HCT116 (cell line): ENCODE measurements at regions not wholly inside any gene's neighbourhood (a gene's known extent, or its start where the extent isn't known, plus 50 kb on each side); places are given as distances from the start of the nearest gene placed in this dataset.

Experiments
- ATAC-seq: fragments of 200-7000 bp; cut with Tn5 transposase; 2 replicates; pipeline ENCODE4 v1.9.1; 2020; ENCODE audit warnings: mild to moderate bottlenecking, moderate library complexity
- BruUV-seq: library from RNA; stranded (reverse); fragments of 400-500 nt; replicated peaks from 2 replicates; lab custom pipeline; 2021; lab: Mats Ljungman, UMichigan
- CTCF ChIA-PET: fragments of 300-600 bp; sonication (Branson Sonifier 250); formaldehyde crosslinking; loops from one replicate; lab custom pipeline; 2021; ENCODE audit warnings: antibody characterized with exemption; lab: Charles Lee
- POLR2A ChIA-PET: fragments of 300-600, 350-600 bp; sonication (Branson Sonifier 250); formaldehyde crosslinking; loops from one replicate; lab custom pipeline; 2021; ENCODE audit warnings: antibody characterized with exemption; lab: Charles Lee
- RAD21 ChIA-PET, 2 experiments: fragments of 300-600 bp; sonication (Branson Sonifier 250); formaldehyde crosslinking; loops; one replicate each; lab custom pipeline; 2023; ENCODE audit warnings: low total read pairs in 2 of 2; ENCODE audit not compliant: uncharacterized antibody in 2 of 2, unreplicated experiment in 2 of 2, low non-redundant PET in 1 of 2; lab: Charles Lee
- DNase-seq: peaks from one replicate; pipeline ENCODE4 v3.0.0-alpha.2; 2010; ENCODE audit warnings: low read depth, low spot score
- H2AFZ ChIP-seq: fragments of 200-600 bp; shearing (Covaris generic), sonication (generic); 2 replicates; pipeline ENCODE4 v1.6.1; 2017; ENCODE audit warnings: low read depth, mixed run types, mixed read lengths, antibody characterized with exemption, low read length; ENCODE audit not compliant: poor library complexity, severe bottlenecking
- H3K27ac ChIP-seq: 2 replicates; pipeline ENCODE4 v1.5.1; 2012; ENCODE audit warnings: low read depth, low read length
- H3K27me3 ChIP-seq: fragments of 200-600 bp; sonication (generic); 2 replicates; pipeline ENCODE4 v1.6.1; 2016; ENCODE audit warnings: mixed run types, low read length, mixed read lengths; ENCODE audit not compliant: insufficient read depth
- H3K36me3 ChIP-seq, 2 experiments: fragments of 200-500 bp in 1 of 2; fragments of 200-600 bp in 1 of 2; sonication (Bioruptor generic) in 1 of 2; sonication (generic) in 1 of 2; 2 replicates each; pipeline versions ENCODE4 v1.5.1 to v1.6.1; 2014 to 2016; ENCODE audit warnings: low read length in 2 of 2, inconsistent platforms in 1 of 2, mixed read lengths in 1 of 2, mixed run types in 1 of 2; ENCODE audit not compliant: insufficient read depth in 2 of 2, control insufficient read depth in 1 of 2
- H3K4me1 ChIP-seq, 2 experiments: fragments of 200-600 bp in 1 of 2; sonication (generic) in 1 of 2; 2 replicates each; pipeline versions ENCODE4 v1.5.1 to v1.6.1; 2012 to 2017; ENCODE audit warnings: low read length in 2 of 2, inconsistent platforms in 1 of 2, mild to moderate bottlenecking in 1 of 2, mixed read lengths in 1 of 2, mixed run types in 1 of 2, moderate library complexity in 1 of 2; ENCODE audit not compliant: insufficient read depth in 2 of 2, control insufficient read depth in 1 of 2
- H3K4me2 ChIP-seq: fragments of 200-600 bp; sonication (generic); 2 replicates; pipeline ENCODE4 v1.6.1; 2017; ENCODE audit warnings: mixed run types, low read length, mixed read lengths
- H3K4me3 ChIP-seq, 2 experiments: fragments of 200-600 bp in 1 of 2; sonication (generic) in 1 of 2; replicated peaks in 1 of 2; 2 replicates each; pipeline ENCODE4 v1.5.1; 2011 to 2016; ENCODE audit warnings: low read length in 2 of 2, control low read depth in 1 of 2, low read depth in 1 of 2, mild to moderate bottlenecking in 1 of 2, mixed read lengths in 1 of 2, mixed run types in 1 of 2
- H3K79me2 ChIP-seq: fragments of 200-600 bp; sonication (generic); 2 replicates; pipeline ENCODE4 v1.6.1; 2017; ENCODE audit warnings: mild to moderate bottlenecking, mixed run types, low read length, moderate library complexity, mixed read lengths; ENCODE audit not compliant: insufficient read depth
- H3K9ac ChIP-seq: fragments of 200-600 bp; sonication (generic); 2 replicates; pipeline ENCODE4 v1.6.1; 2016; ENCODE audit warnings: low read length, mixed read lengths
- H3K9me2 ChIP-seq: fragments of 200-600 bp; sonication (generic), shearing (Covaris generic); 2 replicates; pipeline ENCODE4 v1.6.1; 2017; ENCODE audit warnings: mixed run types, mild to moderate bottlenecking, moderate library complexity; ENCODE audit not compliant: insufficient read depth
- H3K9me3 ChIP-seq, 2 experiments: fragments of 200-500 bp in 1 of 2; fragments of 200-600 bp in 1 of 2; sonication (Bioruptor generic) in 1 of 2; sonication (generic) in 1 of 2; 2 replicates each; pipeline ENCODE4 v1.6.1; 2014 to 2017; ENCODE audit warnings: low read length in 2 of 2, mixed read lengths in 2 of 2, inconsistent platforms in 1 of 2, low read depth in 1 of 2, mild to moderate bottlenecking in 1 of 2, mixed run types in 1 of 2, moderate library complexity in 1 of 2; ENCODE audit not compliant: control insufficient read depth in 1 of 2, insufficient read depth in 1 of 2
- H4K20me1 ChIP-seq: fragments of 200-600 bp; sonication (generic), shearing (Covaris generic); 2 replicates; pipeline ENCODE4 v1.6.1; 2017; ENCODE audit warnings: mixed run types, mild to moderate bottlenecking, moderate library complexity; ENCODE audit not compliant: insufficient read depth
- CBX3 ChIP-seq: IDR thresholded peaks from 2 replicates; pipeline ENCODE4 v1.6.1; 2012; ENCODE audit warnings: low read depth
- CEBPB ChIP-seq: IDR thresholded peaks from 2 replicates; pipeline ENCODE4 v1.6.1; 2012; ENCODE audit warnings: low read depth
- EGR1 ChIP-seq: IDR thresholded peaks from 2 replicates; pipeline ENCODE4 v1.6.1; 2012; ENCODE audit warnings: low read depth
- ELF1 ChIP-seq: IDR thresholded peaks from 2 replicates; pipeline ENCODE4 v1.6.1; 2012; ENCODE audit warnings: low read depth, borderline replicate concordance
- EZH2 ChIP-seq: fragments of 200-600 bp; sonication (generic); IDR thresholded peaks from 2 replicates; pipeline ENCODE4 v1.6.1; 2017; ENCODE audit warnings: antibody characterized with exemption, mixed run types
- EZH2phosphoT487 ChIP-seq: fragments of 200-600 bp; IDR thresholded peaks from 2 replicates; pipeline ENCODE4 v1.6.1; 2018; ENCODE audit warnings: antibody characterized with exemption, borderline replicate concordance
- JUND ChIP-seq: IDR thresholded peaks from 2 replicates; pipeline ENCODE4 v1.6.1; 2012
- POLR2A ChIP-seq: IDR thresholded peaks from 2 replicates; pipeline ENCODE4 v1.7.0; 2011; ENCODE audit warnings: borderline replicate concordance; ENCODE audit not compliant: insufficient read depth, insufficient read length; ENCODE audit errors: extremely low read depth
- POLR2AphosphoS5 ChIP-seq: IDR thresholded peaks from 2 replicates; pipeline ENCODE4 v1.6.1; 2011; ENCODE audit warnings: mild to moderate bottlenecking, low read depth, low read length, moderate library complexity
- RAD21 ChIP-seq: IDR thresholded peaks from 2 replicates; pipeline ENCODE4 v1.6.1; 2012; ENCODE audit warnings: low read depth, mild to moderate bottlenecking
- SIN3A ChIP-seq: IDR thresholded peaks from 2 replicates; pipeline ENCODE4 v1.6.1; 2012; ENCODE audit warnings: low read depth
- SP1 ChIP-seq: IDR thresholded peaks from 2 replicates; pipeline ENCODE4 v1.6.1; 2012; ENCODE audit warnings: low read depth
- SRF ChIP-seq: IDR thresholded peaks from 2 replicates; pipeline ENCODE4 v1.6.1; 2012; ENCODE audit warnings: low read depth
- TCF7L2 ChIP-seq: IDR thresholded peaks from 2 replicates; pipeline ENCODE4 v1.7.0; 2011; ENCODE audit warnings: borderline replicate concordance, inconsistent platforms; ENCODE audit not compliant: insufficient read depth, insufficient read length; ENCODE audit errors: extremely low read depth
- ZNF274 ChIP-seq: fragments of 200-500 bp; sonication (Bioruptor generic); IDR thresholded peaks from 2 replicates; pipeline ENCODE4 v1.6.1; 2014; ENCODE audit warnings: mild to moderate bottlenecking, low read depth, low read length, inconsistent platforms
- intact Hi-C: fragments of 100-400 bp; cut with micrococcal nuclease; formaldehyde crosslinking; loops from 2 replicates; pipeline ENCODE4 v1.10.0; 2022
- TF ChIP-seq, protein P1 (sequence below): IDR thresholded peaks from 2 replicates; pipeline ENCODE4 v1.6.1; 2012
- TF ChIP-seq, protein P2 (sequence below): IDR thresholded peaks from 2 replicates; pipeline ENCODE4 v1.6.1; 2011; ENCODE audit warnings: mild to moderate bottlenecking, low read length, moderate library complexity; ENCODE audit not compliant: insufficient replicate concordance; ENCODE audit errors: extremely low read depth
- TF ChIP-seq, protein P3 (sequence below), 3 experiments: fragments of 200-600 bp in 1 of 3; sonication (generic) in 1 of 3; IDR thresholded peaks in 2 of 3; conservative IDR thresholded peaks in 1 of 3; 2 replicates each; pipeline ENCODE4 v1.5.1; 2012 to 2017; ENCODE audit warnings: low read depth in 2 of 3, low read length in 2 of 3, antibody characterized with exemption in 1 of 3, borderline replicate concordance in 1 of 3, control low read depth in 1 of 3, mild to moderate bottlenecking in 1 of 3, mixed read lengths in 1 of 3, mixed run types in 1 of 3, moderate library complexity in 1 of 3; ENCODE audit not compliant: insufficient read depth in 1 of 3

DNA sequence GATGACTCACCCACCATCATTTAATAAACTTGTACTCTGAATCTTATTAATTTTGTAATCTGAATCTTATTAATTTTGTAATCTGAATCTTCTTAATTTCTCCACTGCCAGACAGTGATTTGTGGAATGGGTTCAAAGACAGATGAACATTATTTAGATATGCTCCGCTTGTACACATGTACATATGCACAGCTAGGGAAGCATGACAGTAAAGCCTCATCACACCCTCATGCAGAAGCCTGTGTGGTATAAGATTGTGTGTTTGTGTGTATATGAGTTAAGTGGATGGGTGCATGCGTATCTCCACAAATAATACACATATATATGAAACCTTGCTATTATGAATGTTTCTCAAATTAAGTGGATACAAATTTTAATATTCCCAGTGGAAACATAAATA, 318.5 kb upstream of the SFRP2 start:
- no peaks in the 10 kb centered on the region for H3K9me3 ChIP-seq
- H4K20me1 ChIP-seq, result no peaks in the 10 kb centered on the region
- no peak for DNase-seq
- no peak overlapping the region for H3K27ac ChIP-seq
- H3K4me1 ChIP-seq, result no peaks in the 10 kb centered on the region
- no peak overlapping the region for H3K9ac ChIP-seq
- no peaks in the 10 kb centered on the region for H3K36me3 ChIP-seq
- RAD21 ChIA-PET, result no interaction called here
- no peaks in the 10 kb centered on the region for H3K27me3 ChIP-seq
- no peak overlapping the region for H3K4me3 ChIP-seq
- intact Hi-C loops, result no loop called here
- no peak for TF ChIP-seq POLR2A
- no peak for TF ChIP-seq CBX3
- TF ChIP-seq POLR2AphosphoS5, result no peak
- TF ChIP-seq, protein P1, sequence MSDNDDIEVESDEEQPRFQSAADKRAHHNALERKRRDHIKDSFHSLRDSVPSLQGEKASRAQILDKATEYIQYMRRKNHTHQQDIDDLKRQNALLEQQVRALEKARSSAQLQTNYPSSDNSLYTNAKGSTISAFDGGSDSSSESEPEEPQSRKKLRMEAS, result no peak
- TF ChIP-seq, protein P2, sequence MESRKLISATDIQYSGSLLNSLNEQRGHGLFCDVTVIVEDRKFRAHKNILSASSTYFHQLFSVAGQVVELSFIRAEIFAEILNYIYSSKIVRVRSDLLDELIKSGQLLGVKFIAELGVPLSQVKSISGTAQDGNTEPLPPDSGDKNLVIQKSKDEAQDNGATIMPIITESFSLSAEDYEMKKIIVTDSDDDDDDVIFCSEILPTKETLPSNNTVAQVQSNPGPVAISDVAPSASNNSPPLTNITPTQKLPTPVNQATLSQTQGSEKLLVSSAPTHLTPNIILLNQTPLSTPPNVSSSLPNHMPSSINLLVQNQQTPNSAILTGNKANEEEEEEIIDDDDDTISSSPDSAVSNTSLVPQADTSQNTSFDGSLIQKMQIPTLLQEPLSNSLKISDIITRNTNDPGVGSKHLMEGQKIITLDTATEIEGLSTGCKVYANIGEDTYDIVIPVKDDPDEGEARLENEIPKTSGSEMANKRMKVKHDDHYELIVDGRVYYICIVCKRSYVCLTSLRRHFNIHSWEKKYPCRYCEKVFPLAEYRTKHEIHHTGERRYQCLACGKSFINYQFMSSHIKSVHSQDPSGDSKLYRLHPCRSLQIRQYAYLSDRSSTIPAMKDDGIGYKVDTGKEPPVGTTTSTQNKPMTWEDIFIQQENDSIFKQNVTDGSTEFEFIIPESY, result no peak
- TF ChIP-seq EGR1, result no peak
- TF ChIP-seq ELF1, result no peak
- TF ChIP-seq ZNF274, result no peak
- TF ChIP-seq SRF, result no peak
- TF ChIP-seq SP1, result no peak
- no peak for TF ChIP-seq EZH2phosphoT487
- TF ChIP-seq RAD21, result no peak
- no peak for TF ChIP-seq TCF7L2
- TF ChIP-seq, protein P3, sequence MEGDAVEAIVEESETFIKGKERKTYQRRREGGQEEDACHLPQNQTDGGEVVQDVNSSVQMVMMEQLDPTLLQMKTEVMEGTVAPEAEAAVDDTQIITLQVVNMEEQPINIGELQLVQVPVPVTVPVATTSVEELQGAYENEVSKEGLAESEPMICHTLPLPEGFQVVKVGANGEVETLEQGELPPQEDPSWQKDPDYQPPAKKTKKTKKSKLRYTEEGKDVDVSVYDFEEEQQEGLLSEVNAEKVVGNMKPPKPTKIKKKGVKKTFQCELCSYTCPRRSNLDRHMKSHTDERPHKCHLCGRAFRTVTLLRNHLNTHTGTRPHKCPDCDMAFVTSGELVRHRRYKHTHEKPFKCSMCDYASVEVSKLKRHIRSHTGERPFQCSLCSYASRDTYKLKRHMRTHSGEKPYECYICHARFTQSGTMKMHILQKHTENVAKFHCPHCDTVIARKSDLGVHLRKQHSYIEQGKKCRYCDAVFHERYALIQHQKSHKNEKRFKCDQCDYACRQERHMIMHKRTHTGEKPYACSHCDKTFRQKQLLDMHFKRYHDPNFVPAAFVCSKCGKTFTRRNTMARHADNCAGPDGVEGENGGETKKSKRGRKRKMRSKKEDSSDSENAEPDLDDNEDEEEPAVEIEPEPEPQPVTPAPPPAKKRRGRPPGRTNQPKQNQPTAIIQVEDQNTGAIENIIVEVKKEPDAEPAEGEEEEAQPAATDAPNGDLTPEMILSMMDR (IDR thresholded peaks at IDR 0.05 in 2 of 3, conservative IDR thresholded peaks at IDR 0.05 in 1 of 3; ENCODE audit: borderline replicate concordance in 1 of 3, insufficient read depth in 1 of 3, low read depth in 2 of 3, low read length in 2 of 3), result no peak
- no peak for TF ChIP-seq CEBPB
- TF ChIP-seq EZH2, result no peak
- no peak for TF ChIP-seq JUND
- TF ChIP-seq SIN3A, result no peak
- POLR2A ChIA-PET, result no interaction called here
- H3K79me2 ChIP-seq, result no peaks in the 10 kb centered on the region
- ATAC-seq, result no peak
- no peak overlapping the region for H3K4me2 ChIP-seq
- CTCF ChIA-PET, result no interaction called here
- H3K9me2 ChIP-seq, result no peaks in the 10 kb centered on the region
- H2AFZ ChIP-seq, result no peak overlapping the region
- no TSS peak for BruUV-seq
